ENCODE measurements at regions not wholly inside any gene's neighbourhood (a gene's known extent, or its start where the extent isn't known, plus 50 kb on each side); places are given as distances from the start of the nearest gene placed in this dataset.
"Not testable (repeated sequence)": the region's sequence is repeated elsewhere in the genome, so short reads cannot be mapped to it uniquely, and the experiment has no call there.

DNA sequence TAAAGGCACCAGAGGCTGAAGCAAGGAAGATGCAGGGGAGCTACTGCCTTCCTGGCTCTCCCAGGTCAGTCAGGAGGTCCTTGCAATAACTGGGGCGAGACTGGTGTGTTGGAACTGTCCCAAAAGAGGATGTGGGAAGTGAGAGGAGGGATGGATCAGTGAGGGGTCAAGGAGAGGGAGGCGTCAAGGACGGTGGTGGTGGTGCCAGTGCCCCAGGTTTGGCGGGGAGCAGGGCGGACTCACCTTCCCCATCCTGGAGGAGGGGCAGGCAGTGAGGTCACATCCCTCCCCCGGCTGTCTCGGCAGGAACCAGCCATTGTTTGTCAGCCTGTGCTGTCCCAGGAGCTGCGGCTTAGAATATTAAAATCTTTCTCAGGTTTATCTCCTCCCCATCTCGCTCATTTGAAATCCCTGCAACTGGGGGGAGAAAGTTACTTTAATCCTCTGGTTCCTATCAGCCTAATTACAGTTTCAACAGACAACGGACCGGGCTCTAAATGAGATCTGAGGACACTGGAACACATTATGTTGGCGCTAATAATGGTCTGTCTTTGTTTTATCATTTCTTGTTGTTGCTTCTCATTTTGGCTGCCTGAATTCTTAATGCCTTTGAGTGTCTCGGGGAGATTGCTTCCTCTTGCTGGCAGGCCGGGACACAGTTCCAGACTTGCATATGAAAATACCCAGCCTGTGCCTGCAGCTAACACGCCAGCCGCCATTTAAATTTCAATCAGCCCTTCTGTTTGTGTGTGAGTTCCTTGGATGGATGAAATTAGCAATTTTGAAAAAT lies 387.5 kb downstream of the RPS24 start:
- no peak for DNase-seq

DNA sequence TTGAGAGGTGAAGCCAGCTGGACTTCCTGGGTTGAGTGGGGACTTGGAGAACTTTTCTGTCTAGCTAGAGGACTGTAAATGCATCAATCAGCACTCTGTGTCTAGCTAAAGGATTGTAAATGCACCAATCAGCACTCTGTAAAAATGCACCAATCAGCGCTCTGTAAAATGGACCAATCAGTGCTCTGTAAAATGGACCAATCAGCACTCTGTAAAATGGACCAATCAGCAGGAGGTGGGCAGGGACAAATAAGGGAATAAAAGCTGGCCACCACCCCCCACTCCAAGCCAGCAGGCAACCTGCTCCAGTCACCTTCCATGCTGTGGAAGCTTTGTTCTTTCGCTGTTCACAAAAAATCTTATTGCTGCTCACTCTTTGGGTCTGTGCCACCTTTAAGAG lies 390.4 kb downstream of the RPS24 start:
- DNase-seq: not testable (repeated sequence)

DNA sequence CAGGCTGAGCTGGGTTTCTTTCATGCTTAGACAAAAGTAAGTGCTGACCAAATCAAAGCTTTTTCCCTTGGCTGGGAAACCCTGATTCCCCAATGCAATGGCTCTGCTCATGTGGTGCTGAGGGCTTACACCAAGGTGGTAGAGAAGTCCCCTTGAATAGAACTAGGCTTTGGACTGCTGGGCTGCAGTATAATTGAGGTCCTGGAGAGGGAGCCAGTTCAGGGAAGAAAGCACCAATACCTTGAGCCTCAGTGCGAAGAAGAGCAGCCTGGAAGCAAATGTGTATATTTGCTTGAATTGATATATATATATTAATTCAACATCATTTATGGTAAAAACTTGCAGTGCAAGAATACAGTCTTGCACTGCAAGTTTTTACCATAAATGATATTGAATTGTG lies 391.1 kb downstream of the RPS24 start:
- DNase-seq: no peak

DNA sequence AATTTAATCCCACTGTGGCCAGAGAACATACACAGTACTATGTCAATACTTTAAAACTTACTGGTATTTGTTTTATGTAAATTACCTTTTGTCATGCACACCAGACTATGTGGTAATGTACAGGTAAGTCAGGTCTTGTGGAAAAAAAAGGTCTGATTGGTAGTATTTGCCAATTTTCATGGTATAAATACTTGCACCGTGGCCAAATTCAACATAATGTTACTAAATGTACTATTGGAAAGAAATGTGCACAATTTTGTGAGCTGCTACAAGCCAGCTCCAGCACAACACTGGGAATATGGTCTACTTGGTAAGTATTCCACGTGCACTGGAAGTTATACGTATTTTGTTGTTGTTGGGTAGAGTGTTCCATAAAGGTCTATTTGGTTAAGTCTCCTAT lies 392.5 kb downstream of the RPS24 start:
- DNase-seq: no peak

DNA sequence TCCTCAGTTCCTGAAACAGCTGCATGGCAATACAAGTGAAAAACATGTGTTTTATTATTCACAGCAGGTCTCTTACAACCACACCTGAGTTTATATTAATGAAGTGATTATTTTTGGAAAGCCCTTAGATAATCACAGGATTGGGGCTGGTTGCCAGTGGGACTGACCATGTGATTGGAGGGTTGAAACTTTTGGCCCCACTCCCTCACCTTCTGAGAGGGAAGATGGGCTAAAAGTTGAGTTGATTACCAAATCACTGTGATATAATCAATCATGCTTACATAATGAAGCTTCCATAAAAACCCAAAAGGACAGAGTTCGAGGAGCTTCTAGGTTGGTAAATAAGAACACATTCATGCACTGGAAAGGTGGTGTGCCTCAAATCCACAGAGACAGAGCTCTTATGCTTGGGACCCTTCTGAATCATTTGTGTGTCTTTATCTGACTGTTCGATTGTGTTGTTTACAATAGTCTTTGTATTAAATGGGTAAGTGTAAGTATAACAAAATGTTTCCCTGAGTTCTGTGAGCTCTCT lies 393.9 kb downstream of the RPS24 start:
- no peak for DNase-seq

DNA sequence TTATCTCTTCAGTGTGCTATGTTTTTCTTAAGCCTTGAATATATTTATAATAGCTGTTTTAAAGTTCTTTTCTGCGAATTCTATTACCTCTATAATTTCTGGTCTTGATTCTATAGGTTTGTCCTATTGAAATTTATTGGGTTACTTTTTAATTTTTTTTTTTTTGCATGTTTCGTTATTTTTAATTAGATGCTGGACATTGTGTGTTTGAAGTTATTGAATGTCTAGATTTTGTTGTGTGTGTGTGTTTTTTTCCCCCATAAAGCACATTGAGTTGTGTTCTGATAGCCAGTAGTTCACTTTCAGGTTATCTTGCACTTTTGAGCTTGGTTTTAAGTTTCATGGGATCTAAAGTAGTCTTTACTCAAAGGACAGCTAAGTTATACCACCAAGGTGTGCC lies 394.9 kb downstream of the RPS24 start:
- DNase-seq: no peak

DNA sequence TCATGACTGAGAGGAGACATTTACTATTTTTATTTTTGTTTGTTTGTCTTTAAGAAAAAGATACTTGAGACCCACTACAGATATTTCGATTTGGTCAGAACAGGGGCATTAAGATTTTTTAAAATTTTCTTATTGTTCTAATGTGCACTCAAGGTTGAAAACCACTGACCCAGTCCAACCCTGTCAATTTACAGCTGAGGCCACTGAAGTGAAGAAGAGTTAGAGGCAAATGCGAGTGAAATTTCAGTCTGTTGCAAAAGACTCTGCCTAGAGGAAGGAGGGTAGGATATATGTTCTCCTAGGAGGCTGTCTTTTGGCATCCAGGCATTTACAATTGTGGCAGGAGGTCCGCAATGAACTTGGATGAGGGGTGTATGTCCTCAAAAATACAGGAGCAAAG lies 396.3 kb downstream of the RPS24 start:
- no peak for DNase-seq

DNA sequence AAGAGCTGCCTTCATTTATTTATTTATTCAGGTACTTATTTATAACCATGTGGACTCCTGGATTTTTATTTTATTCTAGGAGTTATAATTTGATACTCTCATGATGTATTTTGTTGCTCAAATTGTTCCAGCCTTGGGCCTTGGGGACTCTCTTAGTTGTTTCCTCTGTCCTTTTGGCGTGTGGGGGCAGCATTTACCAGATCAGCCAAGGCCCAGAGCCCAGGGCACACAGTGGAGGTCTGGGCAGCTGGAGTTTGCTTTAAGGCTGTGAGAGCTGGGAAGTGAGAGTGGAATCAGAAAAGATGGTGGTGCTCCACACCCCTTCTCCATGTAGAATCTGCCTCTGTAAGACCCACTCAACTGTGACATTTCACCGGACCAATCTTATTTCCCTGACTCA lies 398.9 kb downstream of the RPS24 start:
- no peak for DNase-seq

DNA sequence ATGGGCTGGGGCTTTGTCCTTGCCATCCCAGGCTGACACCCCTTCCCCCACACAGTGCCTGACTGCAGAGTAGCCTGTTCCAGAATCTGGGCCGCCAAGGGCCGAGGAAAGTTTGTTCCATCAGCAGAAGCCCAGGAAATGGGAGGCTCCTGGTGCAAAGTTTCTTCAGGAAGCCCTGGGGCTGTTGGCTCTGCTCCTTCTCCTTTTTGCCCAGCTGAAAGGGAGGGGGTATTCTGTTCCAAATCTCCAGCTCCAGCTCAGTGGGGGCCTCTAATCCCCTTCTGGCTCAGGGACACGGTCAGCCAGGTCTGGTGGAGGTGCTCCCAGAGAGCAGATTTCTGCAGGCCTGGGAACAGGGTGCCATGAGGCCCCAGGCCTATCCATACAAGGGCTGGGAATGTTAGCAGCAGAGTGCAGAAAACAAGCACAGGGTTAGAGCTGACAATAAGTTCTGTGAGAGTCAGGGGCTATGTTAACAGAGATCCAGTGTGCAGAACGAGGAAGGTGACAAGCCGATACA lies 399.5 kb downstream of the RPS24 start:
- no peak for DNase-seq

DNA sequence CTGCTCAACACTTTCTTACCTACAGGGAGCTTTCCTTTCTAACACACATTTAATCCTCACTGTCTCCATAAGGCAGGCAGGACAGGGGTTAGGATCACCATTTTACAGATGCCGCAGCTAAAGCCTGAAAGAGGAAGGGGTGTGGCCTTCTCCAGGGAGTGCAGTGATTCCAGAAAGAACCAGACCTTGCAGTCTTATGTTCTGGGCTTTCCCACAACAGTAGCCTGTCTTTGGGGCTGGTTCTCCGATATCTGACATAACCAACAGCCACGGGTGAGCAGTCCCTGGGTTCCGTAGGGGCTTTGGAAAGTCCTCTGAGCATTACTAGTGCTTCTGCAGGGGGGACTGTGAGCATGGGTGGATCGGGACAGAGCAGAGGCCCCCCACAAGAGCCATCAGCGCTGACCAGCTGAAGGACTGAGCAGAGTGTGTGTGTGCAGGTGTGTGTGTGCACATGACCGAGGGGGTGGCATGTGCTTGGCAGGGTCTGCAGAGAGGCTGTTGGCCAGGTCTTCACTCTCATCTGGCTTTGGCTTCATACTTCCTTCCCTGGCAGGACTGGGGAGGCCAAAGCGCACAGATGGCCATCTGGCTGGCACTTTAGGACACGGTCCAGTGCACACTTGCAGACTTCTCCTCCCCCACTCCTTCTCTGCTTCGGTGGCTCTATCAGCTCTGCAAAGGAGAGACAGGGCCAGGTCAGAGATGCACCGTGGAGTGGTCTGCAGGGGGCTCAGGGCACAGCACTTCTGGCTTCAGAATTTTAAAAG lies 400.3 kb downstream of the RPS24 start:
- no peak for DNase-seq

DNA sequence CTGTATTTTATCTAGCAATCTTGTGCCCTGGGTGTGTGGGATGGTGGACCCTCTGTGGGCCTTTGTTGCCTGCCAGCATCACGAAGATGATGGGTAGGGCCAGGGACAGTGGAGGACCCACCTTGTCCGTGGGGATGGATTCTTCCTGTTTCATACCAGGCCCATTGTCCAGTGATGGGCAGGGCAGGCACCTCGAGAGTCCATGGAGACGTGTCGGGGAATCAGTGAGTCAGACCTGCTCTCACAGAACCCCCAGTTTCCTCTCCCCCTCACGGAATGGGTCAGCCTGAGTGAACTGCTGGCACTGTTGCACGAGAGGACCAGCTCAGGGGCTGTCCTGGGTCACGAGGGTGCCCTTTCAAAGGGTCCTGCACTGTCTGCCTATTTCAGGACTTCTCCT lies 401.2 kb downstream of the RPS24 start:
- no peak for DNase-seq

DNA sequence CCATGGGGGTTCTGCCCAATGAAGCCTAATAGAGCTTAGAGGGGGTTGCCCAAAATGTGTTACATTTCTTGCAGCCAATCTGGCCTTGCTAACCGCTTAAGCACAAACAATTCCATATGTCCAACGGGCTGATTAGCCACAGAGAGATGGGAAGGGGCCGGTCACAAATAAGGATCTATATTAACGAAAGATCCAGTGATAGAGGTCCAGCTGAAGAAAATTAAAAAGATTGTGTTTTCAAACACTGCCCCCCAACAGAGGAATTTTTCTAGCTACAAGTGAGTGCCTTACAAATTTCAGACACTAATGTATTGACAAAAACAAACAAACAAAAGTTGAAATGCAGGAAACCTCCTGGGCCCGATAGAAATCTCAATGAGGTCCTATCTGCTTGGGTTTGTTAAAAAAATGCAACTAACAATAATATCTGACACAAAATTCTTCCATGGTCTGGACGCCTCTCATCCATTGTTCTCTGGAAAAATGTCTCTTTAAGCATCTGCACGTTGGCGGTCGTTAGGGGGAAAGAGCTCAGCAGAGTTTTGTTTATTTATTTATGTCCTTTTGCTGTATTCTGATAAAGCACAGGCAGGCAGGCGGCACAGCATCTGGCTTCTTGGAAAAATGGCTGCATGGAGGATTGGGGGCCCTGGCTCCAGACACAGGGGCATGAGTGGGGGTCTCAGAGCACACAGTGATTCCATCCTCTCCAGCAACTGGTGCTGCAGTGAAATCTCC lies 402.0 kb downstream of the RPS24 start:
- no peak for DNase-seq

DNA sequence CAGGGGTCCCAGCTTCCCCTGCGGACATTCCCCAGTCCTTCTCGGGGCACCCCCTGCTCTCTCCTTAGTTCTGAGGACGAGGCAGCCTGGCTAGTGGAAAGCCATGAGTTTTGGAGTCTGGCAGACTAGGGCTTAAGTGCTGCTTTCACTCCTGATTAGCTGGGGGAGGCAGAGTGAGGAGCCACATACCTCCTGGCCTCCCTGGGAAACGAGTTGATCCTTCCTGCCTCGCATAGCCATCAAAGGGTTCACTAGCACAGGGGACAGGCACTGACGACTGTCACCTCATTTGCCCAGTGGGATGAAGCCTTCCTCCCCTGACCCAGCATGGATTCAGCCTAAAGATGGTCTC lies 402.5 kb downstream of the RPS24 start:
- DNase-seq: no peak

DNA sequence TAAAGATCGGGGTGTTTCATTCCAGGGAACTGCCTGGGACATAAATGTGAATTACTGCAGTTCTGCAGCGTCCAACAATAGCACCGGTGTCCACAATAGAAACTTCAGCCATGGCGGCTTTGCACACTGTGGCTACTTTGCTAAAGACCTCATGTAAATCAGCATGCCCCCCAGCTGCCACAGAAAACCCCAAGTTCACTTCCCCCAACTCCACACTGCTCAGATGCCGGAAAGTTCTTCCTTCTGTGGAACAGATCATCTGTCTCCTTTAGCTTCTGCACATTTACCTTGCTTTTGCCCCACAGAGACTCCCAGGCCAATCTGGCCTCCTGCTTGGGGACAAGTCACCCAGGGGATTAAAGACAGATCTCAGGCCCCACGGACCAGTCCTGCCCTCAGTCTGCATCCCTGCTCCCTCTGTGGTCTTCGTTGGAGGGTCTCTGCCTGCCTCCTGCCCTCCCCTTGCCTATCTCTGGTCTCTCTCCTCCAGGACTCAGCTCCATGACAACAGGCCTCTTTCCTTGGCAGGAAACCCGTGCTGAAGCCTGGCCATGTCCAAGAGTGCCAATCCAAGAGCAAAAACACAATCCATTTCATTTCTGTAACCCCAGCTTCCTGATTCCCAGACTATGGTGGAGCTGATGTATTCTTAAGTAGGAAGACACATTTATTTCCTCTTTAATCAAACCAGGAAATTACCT lies 403.2 kb downstream of the RPS24 start:
- no peak for DNase-seq

DNA sequence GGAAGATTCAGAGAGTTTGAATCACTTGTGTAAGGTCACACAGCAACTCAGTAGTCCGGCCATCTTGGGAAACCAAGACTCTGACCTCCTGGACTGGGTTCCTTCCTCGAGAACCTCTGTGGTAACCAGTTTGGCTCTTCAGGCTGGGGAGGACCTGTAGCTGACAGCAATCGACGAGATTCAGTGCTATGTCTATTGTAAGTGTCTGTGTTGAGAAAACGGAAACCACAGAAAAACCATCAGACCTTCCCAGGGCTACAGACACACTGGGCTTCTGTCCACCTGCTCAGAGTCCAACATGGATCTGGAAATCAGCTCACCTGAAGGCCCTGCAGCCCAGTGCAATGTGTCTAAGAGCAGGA lies 403.7 kb downstream of the RPS24 start:
- no peak for DNase-seq

DNA sequence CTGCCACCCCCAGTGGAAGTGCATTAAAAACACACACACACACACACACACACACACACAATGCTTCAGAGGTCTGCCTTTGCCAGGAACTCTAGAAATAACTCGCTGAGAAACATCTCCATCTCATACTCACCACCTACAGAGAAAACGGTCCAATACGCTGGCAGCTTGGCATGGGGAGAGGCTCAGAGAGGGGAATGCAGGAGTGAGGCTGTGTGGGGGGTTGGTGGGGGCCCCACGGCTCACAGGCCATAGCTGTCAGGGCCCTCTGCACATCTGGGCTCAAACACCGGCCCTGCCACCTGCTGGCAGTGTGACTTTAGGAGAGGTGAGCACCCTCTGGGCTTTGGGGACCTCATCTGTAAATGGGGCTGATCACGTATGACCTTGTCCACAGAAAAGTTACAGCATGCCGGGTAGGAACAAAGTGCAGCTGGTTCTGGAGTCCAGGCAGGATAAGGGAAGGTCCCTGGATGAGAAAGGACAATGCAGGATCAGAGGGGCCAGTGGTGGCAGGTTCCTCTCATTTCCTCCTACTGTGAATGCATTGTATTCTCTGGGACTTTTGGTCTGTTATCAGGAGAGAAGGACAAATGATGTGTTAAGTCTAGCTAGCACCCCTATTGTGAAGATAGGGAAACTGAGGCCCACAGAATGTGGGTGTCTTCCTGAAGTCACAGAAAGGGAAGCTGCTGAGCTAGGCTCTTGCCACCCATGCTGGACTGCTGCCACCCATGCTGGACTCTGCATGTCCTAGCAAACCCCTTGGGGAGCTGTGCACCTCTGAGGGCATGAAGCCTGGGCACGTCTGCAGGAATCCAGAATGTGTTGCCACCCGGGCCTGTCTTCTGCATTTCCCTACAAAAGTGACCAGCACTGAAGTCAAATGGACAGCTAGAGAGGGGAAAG lies 404.6 kb downstream of the RPS24 start:
- no peak for DNase-seq

DNA sequence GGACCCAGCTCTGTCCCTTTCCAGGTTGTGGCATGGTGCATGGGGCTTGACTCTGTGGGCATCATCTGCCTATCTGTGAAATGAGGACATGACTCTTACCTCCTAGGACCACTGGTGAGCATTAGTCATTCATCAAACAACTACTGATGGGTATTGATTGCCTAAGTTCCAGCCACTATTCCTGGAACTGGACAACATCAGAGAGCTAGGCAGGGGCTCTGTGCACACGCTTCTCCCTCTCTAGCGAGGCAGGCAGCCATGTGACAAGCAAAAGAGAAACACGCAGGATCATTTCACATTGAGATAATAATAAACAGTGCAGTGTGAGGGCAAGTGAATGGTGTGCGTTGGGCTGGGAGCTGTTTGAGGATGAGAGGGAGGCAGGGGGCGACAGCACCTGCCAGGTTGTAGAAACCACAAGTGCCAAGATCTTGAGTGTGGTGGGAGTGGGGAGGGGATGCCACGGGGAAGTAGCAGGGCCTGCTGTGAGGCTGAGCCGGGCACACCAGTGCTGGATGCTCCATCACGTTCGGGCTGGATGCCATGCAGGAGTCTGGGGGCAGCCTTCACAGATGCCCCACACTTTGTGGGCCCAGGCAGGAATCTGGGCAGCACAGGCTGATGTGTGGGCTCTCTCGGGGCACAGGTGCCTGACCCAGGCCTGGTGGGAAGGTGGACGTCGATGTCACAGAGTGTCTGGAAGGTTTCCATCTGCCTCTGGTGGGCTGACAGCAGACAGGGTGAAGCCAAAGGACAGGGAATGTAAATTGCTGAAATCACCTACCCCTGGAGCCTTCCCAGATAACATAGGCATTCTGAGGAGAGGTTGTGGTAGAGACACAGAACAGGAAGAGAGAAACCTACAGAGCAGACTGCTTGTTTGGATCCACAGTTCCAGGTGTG lies 405.5 kb downstream of the RPS24 start:
- DNase-seq: no peak

DNA sequence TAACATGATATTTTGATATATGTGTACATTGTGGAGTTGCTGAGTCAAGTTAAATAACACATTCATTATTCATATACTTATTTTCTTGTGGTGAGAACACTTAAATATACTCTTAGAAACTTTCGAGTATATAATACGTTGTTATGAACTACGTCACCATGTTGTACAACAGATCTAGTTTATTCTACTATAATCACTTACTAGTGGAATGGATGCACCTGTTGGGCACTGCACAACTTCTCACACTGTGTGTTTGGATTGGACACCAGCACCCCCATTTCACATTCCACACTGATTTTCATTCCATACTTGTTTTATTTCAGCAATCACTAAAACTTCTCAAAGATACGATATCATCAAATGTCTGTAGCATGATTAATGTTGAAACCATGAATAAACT lies 407.3 kb downstream of the RPS24 start:
- DNase-seq: no peak

DNA sequence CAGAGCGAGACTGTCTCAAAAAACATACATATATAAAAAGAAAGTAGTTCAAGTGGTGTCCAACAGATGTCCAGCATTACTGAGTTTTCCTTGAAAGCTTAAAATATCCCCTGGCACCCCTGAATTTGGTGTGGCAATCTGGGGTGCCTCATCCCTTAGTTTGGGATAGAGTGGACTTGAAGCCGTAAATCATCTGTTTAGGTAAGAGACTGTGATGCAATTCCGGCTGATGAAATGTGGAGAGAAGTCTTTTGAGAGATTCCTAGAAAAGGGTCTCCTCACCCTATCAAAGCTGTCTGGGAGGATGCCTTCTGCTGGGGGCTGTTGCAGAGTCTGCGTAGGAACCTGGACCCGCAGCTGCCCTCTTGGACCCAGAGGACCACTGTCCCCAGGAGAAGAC lies 408.0 kb downstream of the RPS24 start:
- DNase-seq: no peak

DNA sequence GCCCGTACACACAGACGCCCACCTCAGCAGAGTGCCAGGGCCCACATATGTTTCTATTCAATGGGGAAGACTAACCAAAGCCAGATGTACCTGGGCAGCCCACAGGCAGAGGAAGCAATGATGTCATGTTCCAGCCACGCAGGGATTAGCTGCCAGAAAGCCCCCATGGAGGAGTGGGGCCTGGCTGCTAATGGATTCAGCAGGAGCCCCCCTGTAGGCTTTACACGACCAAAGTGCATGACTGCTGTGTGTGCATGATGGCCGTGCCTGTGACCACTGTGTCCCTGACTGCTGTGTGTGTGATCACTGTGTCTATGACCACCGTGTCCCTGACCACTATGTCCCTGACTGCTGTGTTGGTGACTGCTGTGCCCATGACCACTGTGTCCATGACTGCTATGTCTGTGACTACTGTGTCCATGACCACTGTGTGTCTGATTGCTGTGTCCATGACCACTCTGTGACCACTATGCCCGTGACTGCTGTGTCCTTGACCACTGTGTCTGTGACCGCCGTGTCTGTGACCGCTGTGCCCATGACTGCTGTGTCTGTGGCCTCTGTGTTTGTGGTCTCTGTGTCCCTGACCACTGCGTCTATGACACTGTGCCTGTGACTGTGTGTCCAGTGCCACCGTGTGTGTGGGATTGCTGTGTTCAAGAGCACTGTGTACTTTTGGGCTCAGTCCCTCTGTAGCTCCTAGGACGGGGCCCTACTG lies 409.3 kb downstream of the RPS24 start:
- DNase-seq: no peak

All from NCI-H2081 (cell line).